ENCODE measurements at regions not wholly inside any gene's neighbourhood (a gene's known extent, or its start where the extent isn't known, plus 50 kb on each side); places are given as distances from the start of the nearest gene placed in this dataset.

DNA sequence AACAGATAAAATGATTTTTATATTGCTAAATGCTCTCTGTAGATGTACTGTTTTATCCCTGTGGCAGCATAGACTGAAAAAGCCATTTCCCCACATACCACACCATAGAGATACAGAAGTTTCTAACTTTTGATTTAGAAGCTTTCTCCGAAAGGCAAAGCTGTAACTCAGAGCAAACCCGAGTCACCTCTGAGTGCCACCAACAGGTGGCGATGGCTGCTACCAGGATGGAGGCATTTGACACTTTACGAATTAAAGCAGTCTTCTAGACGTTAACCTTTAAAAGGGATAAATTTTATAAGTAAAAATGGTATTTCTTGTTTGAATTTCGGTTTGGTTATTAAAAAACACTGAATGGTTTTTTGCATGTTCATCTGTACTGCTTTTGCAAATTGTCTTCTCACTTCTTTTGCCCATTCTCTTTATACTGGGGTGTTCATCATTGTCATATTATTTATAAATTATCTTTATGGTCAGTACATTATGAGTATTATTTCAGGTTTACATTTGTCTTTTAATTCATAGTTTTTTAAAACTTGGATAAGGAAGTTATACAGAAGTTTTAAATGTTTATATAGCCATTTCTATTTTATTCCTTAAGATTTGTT is 201.0 kb upstream of the CEP162 start:
- TF ChIP-seq, protein P1, sequence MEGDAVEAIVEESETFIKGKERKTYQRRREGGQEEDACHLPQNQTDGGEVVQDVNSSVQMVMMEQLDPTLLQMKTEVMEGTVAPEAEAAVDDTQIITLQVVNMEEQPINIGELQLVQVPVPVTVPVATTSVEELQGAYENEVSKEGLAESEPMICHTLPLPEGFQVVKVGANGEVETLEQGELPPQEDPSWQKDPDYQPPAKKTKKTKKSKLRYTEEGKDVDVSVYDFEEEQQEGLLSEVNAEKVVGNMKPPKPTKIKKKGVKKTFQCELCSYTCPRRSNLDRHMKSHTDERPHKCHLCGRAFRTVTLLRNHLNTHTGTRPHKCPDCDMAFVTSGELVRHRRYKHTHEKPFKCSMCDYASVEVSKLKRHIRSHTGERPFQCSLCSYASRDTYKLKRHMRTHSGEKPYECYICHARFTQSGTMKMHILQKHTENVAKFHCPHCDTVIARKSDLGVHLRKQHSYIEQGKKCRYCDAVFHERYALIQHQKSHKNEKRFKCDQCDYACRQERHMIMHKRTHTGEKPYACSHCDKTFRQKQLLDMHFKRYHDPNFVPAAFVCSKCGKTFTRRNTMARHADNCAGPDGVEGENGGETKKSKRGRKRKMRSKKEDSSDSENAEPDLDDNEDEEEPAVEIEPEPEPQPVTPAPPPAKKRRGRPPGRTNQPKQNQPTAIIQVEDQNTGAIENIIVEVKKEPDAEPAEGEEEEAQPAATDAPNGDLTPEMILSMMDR (IDR thresholded peaks at IDR 0.05; ENCODE audit: extremely low read depth in 1 of 2, insufficient read depth in 1 of 2, low read depth in 1 of 2, low read length in 2 of 2) = peak; percentile 86 to 88
- TF ChIP-seq, protein P2, sequence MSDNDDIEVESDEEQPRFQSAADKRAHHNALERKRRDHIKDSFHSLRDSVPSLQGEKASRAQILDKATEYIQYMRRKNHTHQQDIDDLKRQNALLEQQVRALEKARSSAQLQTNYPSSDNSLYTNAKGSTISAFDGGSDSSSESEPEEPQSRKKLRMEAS (IDR thresholded peaks at IDR 0.05; ENCODE audit: insufficient read depth, insufficient read length) = no peak
- TF ChIP-seq MYC (IDR thresholded peaks at IDR 0.05; ENCODE audit: low read depth, low read length) (no peak), EZH2 (IDR thresholded peaks at IDR 0.05; ENCODE audit: borderline replicate concordance, low read depth, low read length, severe bottlenecking) (no peak), POLR2AphosphoS5 (IDR thresholded peaks at IDR 0.05; ENCODE audit: insufficient read depth, low read depth, low read length) (no peak)
